ENCODE measurements at regions not wholly inside any gene's neighbourhood (a gene's known extent, or its start where the extent isn't known, plus 50 kb on each side); places are given as distances from the start of the nearest gene placed in this dataset.

DNA sequence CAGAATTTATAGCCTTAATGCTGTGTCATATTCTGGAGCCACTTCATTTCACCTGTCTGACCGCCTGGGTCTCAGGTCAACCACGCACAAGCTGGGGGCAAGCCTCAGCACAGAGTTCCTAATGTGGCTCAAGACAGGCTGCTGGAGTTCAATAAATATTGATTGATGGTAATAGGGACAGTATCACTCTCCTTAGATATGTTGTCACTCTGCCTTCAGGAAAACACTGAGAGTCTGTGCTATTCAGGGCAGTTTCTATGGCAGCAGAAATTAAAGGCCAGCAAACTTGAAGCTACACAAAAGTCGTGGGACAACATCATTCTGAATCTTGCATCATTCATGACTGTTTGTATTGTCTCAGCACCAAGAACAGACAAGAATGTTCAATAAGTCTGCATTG lies 696.1 kb downstream of the METTL4 start:
- no peak for FAIRE-seq

- no peak for FAIRE-seq
Observed at GRCh38 chr18:1884623-1885022, 686.7 kb downstream of the METTL4 start.

DNA sequence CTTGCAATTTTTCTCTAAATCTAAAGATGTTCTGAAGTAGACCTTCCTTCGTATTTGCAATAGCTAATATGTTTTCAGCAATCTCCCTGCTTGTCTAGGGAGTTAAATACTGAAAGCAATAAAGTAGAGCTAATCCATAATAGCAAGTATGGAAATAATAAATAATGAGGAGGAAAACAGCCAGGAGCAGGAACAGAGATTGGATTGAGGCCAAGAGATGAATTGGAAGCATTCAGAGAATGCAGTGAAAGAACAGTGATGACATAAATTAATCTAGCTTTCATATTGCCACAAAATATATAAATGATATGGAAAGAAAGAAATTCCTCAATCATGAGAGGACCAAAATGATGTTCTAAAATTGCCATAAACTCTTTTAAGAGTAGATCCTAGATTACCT lies 679.7 kb downstream of the METTL4 start:
- no peak for FAIRE-seq

DNA sequence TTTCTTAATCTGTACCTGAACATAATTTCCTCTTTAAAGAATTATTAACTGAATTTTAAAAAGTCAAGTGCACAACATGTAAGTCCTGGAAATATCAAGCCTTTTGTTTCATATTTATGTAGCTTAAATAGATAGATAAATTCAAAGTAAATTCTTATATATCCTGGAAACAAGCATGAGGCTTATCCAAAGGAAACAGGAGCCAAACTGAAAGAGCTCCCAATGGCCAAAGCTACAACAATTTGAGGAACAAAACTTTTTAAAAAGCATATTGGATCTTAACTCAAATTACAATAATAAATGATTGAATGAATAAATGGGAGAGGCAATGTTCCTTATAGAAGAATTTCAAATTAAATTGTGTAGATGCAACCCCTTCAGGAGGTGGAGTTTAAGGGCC lies 679.1 kb downstream of the METTL4 start:
- FAIRE-seq = no peak

GRCh38 chr18:1895456-1896185 lies 675.7 kb downstream of the METTL4 start:
- no peak for FAIRE-seq

DNA sequence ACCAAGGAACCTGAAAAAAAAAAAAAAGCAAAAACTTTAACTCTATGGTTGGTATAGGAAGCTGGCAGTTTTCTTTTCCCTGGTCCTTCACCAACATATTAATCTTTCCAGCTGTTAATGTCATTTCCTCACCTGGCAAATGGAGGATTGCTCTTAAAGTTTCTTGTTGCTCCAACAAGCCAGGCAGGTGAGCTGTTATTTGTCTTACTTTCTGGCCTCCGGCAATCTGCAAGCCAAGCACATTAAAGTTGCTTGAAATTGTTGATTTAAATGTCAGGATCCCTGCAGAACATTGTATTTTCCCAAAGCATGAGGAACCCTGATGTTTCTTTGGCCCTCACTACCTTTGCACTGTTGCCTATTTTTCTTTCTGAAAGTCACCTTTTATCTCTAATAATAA lies 664.9 kb downstream of the METTL4 start:
- FAIRE-seq = no peak

DNA sequence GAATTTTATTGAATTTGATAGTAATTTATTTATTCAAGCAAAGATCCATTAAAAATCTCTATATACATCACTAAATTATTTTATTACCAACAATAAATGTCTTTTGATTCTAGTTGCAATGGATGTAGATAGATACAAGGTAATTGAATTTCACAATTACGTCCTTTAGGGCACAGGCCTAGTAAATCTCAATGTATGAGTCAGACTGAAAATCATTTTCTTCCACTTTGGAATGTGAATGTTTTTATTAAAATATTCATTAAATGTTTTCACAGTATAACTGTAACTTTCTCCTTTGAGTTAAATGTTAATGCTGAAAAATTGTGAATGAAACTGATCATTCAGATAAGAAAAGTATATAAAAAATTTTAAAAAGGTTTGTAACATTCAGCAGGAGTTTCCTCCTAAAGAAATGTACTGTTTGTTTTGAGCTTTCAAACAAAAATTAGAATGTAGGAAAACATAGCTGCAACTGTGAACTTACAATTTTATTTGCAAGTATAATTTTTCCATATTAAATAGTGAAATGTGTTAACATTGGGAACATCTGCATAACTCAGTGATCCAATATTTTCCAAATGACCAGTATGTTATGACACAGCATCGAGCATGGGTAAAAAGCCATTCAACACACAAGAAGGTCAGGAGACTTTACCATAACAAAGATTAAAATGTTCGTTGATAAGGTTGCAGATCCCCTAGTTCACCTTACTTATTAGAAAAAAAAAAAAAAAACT lies 663.7 kb downstream of the METTL4 start:
- FAIRE-seq = no peak

- FAIRE-seq = no peak
Observed at GRCh38 chr18:1914489-1914888, 656.8 kb downstream of the METTL4 start.

GRCh38 chr18:1916869-1917523 lies 654.3 kb downstream of the METTL4 start:
- no peak for FAIRE-seq

DNA sequence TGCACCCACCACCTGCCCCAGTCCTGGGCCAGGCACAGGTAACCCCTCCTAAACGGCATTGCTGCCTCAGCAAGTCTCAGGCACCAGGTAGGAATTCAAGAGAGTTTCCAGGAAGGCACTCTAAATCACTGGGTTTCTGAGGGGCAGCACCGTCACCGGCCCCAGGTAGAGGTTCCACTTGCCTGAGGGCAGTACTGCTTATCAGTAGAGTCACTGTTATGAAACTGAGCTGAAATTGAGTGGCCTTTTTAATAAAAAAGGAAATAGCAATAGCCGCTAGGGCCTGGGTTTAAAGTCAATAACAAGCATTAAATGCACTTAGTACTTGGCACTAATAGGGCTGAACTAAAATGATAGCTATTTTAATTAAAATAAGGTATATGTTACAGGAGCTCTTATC lies 653.7 kb downstream of the METTL4 start:
- FAIRE-seq = no peak

- FAIRE-seq = peak; percentile 12
Observed at GRCh38 chr18:1922066-1922465, 649.2 kb downstream of the METTL4 start.

DNA sequence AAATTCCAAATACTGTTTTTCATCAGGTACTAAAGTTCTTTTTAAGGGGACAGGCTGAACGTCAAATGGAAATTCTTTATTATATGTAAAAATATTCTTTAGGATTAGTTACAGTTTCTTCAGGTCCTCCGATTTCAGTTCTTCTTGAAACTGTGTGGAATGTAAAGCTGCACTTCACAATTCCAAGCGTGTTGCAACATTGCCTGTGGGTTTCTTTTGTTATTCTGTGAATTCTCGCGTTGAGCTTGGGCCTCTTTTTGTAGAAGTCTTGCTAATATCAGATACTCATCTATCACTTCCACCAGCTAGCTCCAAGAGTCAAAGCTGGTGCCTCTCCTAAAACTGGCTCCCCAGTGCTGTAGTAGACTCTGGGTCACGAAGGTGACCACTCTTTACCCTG lies 642.6 kb downstream of the METTL4 start:
- no peak for FAIRE-seq

DNA sequence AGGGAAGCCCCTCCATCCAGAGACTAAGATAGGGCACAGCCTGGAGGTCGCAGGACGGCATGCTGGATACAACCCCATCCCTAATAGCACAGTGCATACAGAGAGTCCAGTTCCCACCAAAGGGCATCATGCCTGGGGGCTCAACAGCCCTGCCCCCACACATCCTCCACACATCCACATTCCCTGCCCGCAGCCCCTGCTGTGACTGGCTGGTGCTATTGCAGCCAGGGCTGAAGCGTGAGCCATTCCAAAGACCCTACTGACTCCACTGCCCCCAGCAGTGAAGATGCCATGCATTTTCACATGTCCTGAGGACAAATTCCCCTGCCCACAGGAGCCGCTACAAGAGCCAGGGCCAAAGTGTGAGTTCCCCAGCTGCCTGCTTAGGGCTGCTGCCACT lies 641.6 kb downstream of the METTL4 start:
- no peak for FAIRE-seq

DNA sequence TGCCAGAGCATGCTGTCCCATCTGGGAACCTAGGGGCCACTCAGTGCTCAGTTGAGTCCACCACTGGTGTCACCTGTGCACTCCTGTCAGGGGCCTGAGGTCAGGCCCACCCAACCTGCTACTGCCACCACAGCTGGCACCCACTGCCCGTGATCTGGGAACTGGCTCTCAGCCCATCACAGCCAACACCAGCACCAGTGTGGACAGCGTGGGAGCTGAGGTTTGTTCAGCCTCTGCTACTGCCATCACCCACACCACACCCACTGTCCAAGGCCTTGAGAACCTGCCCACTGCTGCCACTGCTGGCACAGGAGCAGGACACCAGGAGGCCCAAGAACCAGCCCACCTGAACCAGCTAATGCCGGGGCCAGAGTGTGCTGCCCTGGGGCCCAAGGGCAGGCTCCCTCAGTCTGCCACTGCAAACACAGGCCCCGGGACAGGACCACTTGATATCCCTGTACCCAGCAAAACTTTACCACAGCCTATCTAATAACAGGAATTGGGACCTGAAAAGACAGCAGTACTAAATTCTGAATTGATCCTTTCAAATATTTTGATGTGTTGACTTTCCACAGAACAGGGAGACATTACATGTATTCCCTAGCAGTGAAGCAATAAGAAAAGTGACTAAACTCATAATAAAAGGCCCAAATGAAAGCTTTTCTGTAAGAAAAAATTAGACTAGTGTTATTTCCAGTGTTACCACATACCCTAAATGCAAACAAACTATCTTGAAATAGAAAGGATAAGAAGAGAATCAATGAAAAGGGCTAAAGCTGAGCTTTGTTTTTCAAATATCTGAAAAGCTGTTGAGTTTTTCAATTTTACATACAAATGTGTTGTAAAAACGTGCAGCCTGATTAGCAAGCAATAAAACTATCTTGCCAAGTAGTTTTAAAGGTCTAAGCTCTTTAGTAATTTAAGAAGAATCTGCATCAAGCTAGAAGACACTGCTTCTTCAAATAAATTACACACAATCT lies 640.7 kb downstream of the METTL4 start:
- FAIRE-seq = no peak

DNA sequence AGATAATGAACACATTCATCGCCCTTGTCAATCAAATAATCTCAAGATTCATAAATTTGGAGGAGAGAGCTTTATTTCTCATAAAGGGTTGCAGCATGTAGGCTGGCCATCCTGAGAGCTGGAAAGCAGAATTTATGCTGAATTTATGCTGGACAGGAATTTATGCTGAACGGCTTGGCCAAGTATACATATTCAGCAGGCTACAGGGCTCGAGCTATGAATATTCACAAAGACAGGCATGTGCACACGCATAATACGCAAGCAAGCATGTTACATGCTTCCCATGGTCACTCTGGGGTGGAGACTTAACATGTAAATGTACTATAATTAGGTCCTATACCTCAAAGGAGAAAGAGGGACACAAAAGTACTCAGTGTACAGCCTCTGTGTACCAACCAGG lies 618.8 kb downstream of the METTL4 start:
- no peak for FAIRE-seq

DNA sequence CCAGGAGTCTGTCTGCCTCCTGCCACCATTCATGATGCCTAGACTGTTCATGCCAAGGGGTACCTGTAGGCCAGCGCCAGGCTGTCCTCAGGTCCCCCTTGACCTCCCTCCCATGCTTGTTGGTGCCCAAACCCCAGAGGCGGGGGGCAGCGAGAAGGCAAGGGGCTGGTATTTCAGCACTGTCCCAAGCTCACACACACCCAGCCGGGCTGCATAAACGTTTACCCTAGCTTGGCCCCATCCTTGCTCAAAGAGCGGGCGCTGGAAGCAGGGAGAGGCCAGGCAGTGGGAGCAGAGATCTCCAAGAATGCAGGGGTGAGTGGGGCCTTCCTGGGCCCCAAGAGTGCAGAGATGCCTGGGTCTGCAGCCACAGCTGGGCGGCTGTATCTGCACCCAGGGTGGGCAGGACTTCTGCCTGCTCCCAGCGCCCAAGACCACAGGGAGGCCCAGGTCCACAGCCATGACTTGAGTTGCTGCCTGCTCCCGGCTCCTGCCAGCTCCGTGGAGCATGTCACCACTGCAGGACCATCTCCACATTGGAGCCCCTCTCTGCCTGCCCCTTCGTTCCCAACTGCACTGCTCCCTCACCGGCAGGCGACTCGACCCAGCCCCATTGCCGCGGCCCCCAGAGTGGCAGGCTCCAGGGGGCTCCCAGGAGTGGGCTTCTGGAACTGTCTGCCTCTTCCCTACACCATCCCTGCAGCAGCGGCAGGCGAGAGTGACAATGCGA lies 616.6 kb downstream of the METTL4 start:
- no peak for FAIRE-seq

DNA sequence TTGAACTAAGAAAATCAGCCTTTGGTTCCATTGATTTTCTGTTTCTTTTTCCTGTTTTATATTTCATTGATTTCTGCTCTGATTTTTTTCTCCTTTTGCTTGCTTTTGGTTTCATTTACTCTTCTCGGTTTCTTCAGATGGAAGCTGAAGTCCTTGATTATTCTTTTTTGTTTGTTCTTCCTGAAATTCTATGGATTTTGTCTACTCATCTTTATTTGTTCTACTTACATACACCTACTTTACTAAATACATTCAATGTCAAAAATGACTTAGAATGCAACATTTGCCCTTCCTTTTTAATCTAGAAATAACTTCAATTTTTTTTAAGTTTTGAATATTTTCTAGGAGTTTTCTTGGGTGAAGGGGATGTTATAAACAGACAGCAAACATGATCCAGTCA lies 612.5 kb downstream of the METTL4 start:
- peak; percentile 26 for FAIRE-seq

DNA sequence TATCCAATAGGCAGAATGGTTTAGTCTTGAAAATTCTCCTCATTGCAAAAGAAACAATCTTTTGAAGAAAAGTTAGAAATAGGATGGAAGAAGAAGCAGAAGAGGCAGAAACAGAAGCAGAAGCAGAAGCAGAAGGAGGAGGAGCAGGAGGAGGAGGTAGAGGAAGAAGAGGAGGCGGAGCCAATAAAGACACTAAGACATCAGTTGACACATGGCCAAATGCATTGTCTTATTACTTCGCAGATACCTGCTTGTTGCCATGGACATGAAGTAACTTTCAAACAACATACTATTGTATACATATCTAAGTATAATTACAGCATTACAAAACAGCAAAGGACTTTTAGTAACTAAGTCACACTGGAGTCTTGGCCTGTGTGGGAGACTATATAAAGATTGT lies 606.3 kb downstream of the METTL4 start:
- no peak for FAIRE-seq

DNA sequence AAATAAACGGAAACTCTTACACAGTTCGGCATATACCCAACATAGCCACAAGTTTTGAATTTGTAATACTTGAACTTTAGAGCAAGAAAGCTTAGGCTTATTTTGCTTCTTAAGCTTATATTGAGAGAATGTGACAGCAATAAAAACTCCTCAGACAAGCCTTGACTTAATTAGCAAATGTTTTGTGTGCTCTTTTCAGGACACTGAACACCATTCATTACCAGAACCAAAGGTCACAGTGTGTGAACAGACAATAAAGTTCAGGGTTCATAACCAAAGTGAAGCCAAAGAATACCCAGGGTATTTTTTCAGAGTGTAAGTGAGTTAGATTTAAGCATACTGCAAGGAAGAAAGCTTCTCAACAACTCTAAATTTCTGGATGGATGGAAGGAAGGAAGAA lies 605.8 kb downstream of the METTL4 start:
- FAIRE-seq = no peak

DNA sequence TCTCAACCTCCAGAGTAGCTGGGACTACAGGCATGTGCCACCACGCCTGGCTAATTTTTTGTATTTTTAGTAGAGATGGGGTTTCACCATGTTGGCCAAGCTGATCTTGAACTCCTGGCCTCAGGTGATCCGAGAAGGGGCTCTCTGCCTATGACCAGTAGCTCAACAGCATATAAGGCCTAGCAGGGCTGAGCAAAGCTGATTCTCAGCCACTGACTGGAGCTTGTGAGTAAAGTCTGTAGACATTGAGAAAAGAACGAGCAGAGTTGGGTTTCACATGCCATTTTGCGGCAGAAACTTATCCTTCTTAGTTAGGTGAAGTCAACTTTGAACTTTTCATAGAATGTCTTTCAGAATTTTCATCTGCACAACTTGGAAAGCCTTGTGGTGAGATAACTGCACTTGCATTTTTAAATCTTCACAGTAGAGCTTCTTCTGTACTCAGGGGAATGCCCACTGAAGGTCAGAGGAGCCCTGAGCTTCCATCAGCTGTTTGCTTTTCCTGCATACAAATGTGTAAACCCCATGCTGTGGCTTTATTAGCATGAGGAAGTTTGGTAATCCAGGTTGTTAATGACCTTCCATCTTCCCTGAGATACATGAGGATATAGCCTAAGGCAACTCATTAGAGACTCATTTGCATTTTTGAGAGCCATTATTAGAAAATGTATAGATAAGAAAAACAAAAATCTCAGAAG lies 602.4 kb downstream of the METTL4 start:
- FAIRE-seq = no peak

- FAIRE-seq = no peak
Observed at GRCh38 chr18:1976484-1976883, 594.8 kb downstream of the METTL4 start.
